ENCODE measurements at regions not wholly inside any gene's neighbourhood (a gene's known extent, or its start where the extent isn't known, plus 50 kb on each side); places are given as distances from the start of the nearest gene placed in this dataset.

- H3K9me3 ChIP-seq (ENCODE audit: control insufficient read depth, insufficient read depth, low read length), result no peaks in the 10 kb centered on the region
- no peak overlapping the region for H3K4me3 ChIP-seq (ENCODE audit: low read depth, low read length)
- DNase-seq (ENCODE audit: low read depth, low spot score), result no peak
- H3K27ac ChIP-seq (ENCODE audit: low read depth, low read length), result no peak overlapping the region
- H3K27me3 ChIP-seq (ENCODE audit: control insufficient read depth, insufficient read depth, low read length), result no peaks in the 10 kb centered on the region
- CTCF ChIA-PET, result interaction anchor here (1.5 kb wide), 1 partner anchor 52 kb away, joined by 7 read pairs; no protein-coding TSS in a partner anchor
- TF ChIP-seq, protein P1, sequence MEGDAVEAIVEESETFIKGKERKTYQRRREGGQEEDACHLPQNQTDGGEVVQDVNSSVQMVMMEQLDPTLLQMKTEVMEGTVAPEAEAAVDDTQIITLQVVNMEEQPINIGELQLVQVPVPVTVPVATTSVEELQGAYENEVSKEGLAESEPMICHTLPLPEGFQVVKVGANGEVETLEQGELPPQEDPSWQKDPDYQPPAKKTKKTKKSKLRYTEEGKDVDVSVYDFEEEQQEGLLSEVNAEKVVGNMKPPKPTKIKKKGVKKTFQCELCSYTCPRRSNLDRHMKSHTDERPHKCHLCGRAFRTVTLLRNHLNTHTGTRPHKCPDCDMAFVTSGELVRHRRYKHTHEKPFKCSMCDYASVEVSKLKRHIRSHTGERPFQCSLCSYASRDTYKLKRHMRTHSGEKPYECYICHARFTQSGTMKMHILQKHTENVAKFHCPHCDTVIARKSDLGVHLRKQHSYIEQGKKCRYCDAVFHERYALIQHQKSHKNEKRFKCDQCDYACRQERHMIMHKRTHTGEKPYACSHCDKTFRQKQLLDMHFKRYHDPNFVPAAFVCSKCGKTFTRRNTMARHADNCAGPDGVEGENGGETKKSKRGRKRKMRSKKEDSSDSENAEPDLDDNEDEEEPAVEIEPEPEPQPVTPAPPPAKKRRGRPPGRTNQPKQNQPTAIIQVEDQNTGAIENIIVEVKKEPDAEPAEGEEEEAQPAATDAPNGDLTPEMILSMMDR (IDR thresholded peaks at IDR 0.05; ENCODE audit: low read depth, low read length), result no peak
- POLR2A ChIA-PET, result no interaction called here
Measured at GRCh38 chr20:52364405-52364804, 172.8 kb upstream of the ZFP64 start.

- ChIA-PET POLR2A (no interaction called here), CTCF (no interaction called here)
- TF ChIP-seq, protein P1 (IDR thresholded peaks at IDR 0.05; ENCODE audit: low read depth, low read length), result no peak
- Histone ChIP-seq H3K27me3 (ENCODE audit: control insufficient read depth, insufficient read depth, low read length) (no peaks in the 10 kb centered on the region), H3K4me3 (ENCODE audit: low read depth, low read length) (no peak overlapping the region), H3K27ac (ENCODE audit: low read depth, low read length) (no peak overlapping the region), H3K9me3 (ENCODE audit: control insufficient read depth, insufficient read depth, low read length) (no peaks in the 10 kb centered on the region)
- no peak for DNase-seq (ENCODE audit: low read depth, low spot score)
Measured at GRCh38 chr20:52361650-52362049, 170.1 kb upstream of the ZFP64 start.

DNA sequence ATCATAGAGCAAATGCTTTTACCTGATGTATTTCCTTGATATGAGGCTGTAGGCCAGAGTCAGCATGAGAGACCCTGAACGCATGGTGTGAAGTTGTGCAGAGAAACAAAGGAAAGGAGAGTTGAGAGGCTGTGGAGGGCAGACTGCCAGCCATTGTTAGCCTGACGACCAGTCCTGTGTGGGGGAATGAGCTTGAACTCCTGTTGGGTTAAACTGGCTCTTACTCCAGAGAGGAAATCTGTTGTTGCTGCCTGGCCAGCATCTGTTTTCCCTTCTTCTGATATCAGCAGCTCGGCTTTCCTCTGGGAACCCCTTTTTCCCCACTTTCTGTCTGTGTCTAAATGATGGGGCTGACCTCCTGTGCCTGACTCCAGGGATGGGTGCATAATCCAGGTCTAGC lies 158.2 kb upstream of the ZFP64 start:
- CTCF ChIA-PET, result interaction anchor here (1.4 kb wide), 1 partner anchor 29 kb away, joined by 6 read pairs; no protein-coding TSS in a partner anchor
- TF ChIP-seq, protein P1 (IDR thresholded peaks at IDR 0.05; ENCODE audit: low read depth, low read length), result no peak

DNA sequence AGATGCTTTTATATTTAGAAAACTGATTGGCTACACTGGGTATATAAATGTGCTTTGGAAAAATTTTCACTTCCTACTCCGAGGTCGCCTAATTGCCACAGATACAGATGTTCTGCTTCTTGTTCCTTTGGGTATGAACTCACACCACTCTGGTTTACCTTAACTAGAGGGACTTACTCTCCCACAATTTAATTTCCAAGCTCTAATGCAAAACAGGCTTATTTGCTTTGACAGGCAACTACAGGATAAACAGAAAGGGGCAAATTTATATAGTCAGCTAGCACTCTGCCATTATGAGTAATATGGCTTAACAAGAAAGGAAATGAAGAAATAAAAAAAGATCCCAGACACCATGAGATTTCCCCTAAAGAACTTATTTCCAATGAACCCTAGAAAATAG lies 156.9 kb upstream of the ZFP64 start:
- no peak for DNase-seq (ENCODE audit: low read depth, low spot score)
- TF ChIP-seq, protein P1 (IDR thresholded peaks at IDR 0.05; ENCODE audit: low read depth, low read length), result no peak
- H3K4me3 ChIP-seq (ENCODE audit: low read depth, low read length), result no peak overlapping the region
- CTCF ChIA-PET, result no interaction called here
- no peaks in the 10 kb centered on the region for H3K27me3 ChIP-seq (ENCODE audit: control insufficient read depth, insufficient read depth, low read length)
- no peak overlapping the region for H3K27ac ChIP-seq (ENCODE audit: low read depth, low read length)
- H3K9me3 ChIP-seq (ENCODE audit: control insufficient read depth, insufficient read depth, low read length), result no peaks in the 10 kb centered on the region
- POLR2A ChIA-PET, result no interaction called here

More for the DNA sequence above, 158.2 kb upstream of the ZFP64 start:
- H3K4me3 ChIP-seq (ENCODE audit: low read depth, low read length), result no peak overlapping the region
- no peaks in the 10 kb centered on the region for H3K27me3 ChIP-seq (ENCODE audit: control insufficient read depth, insufficient read depth, low read length)
- DNase-seq (ENCODE audit: low read depth, low spot score), result no peak
- H3K9me3 ChIP-seq (ENCODE audit: control insufficient read depth, insufficient read depth, low read length), result no peaks in the 10 kb centered on the region
- H3K27ac ChIP-seq (ENCODE audit: low read depth, low read length), result no peak overlapping the region
- POLR2A ChIA-PET, result no interaction called here

DNA sequence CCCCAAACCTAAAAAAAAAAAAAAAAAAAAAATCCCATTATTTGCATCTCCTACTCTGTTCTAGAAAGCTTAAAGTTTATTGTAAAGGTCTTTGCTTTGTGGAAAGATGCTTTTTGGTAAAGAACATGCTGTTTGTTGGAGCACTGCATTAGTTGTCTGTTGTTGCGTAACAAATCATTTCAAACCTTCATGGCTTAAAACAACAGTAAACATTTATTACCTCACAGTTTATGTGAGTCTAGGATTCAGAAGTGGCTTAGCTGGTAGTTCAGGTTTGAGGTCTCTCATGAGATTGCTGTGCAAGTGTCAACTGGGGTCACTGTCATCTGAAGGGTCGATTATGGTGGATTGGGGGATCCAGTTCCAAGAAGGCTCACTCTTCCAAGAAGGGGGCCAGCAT lies 155.2 kb upstream of the ZFP64 start:
- TF ChIP-seq, protein P1 (IDR thresholded peaks at IDR 0.05; ENCODE audit: low read depth, low read length), result no peak
- Histone ChIP-seq H3K9me3 (ENCODE audit: control insufficient read depth, insufficient read depth, low read length) (no peaks in the 10 kb centered on the region), H3K4me3 (ENCODE audit: low read depth, low read length) (no peak overlapping the region), H3K27ac (ENCODE audit: low read depth, low read length) (no peak overlapping the region), H3K27me3 (ENCODE audit: control insufficient read depth, insufficient read depth, low read length) (no peaks in the 10 kb centered on the region)
- ChIA-PET POLR2A (no interaction called here), CTCF (interaction anchor here (1.2 kb wide), 1 partner anchor 34 kb away, joined by 4 read pairs; no protein-coding TSS in a partner anchor)
- no peak for DNase-seq (ENCODE audit: low read depth, low spot score)

Measured in AG04450 (cell line).